Astrocyte (in vitro differentiated cells and primary cell): ENCODE measurements at regions not wholly inside any gene's neighbourhood (a gene's known extent, or its start where the extent isn't known, plus 50 kb on each side); places are given as distances from the start of the nearest gene placed in this dataset.

Experiments
- DNase-seq: peaks from one replicate; pipeline ENCODE4 v3.0.0-alpha.2; 2010; ENCODE audit warnings: low read depth
- FAIRE-seq: peaks from 2 replicates; lab custom pipeline; 2011; peaks lifted over from hg19 to GRCh38; lab: Jason Lieb, UNC
- H2AFZ ChIP-seq: 2 replicates; pipeline ENCODE4 v1.6.0; 2012; ENCODE audit warnings: low read depth, low read length, inconsistent platforms
- H3K27ac ChIP-seq: 2 replicates; pipeline ENCODE4 v1.5.1; 2011; ENCODE audit warnings: low read depth, low read length, inconsistent platforms
- H3K27me3 ChIP-seq: 2 replicates; pipeline ENCODE4 v1.6.0; 2011; ENCODE audit warnings: low read length, inconsistent platforms; ENCODE audit not compliant: insufficient read depth
- H3K36me3 ChIP-seq: 2 replicates; pipeline ENCODE4 v1.5.1; 2011; ENCODE audit warnings: low read length, inconsistent platforms; ENCODE audit not compliant: insufficient read depth
- H3K4me1 ChIP-seq: 2 replicates; pipeline ENCODE4 v1.5.1; 2011; ENCODE audit warnings: low read length, inconsistent platforms; ENCODE audit not compliant: insufficient read depth
- H3K4me2 ChIP-seq: 2 replicates; pipeline ENCODE4 v1.6.0; 2012; ENCODE audit warnings: low read length, inconsistent platforms
- H3K4me3 ChIP-seq: 2 replicates; pipeline ENCODE4 v1.5.1; 2011; ENCODE audit warnings: low read depth, mild to moderate bottlenecking, low read length, inconsistent platforms; ENCODE audit not compliant: insufficient read depth
- H3K79me2 ChIP-seq: 2 replicates; pipeline ENCODE4 v1.6.0; 2012; ENCODE audit warnings: mild to moderate bottlenecking, low read length, inconsistent platforms; ENCODE audit not compliant: insufficient read depth
- H3K9ac ChIP-seq: 2 replicates; pipeline ENCODE4 v1.6.0; 2012; ENCODE audit warnings: mild to moderate bottlenecking, low read length, inconsistent platforms
- H3K9me3 ChIP-seq: 2 replicates; pipeline ENCODE4 v1.5.1; 2012; ENCODE audit warnings: low read depth, mild to moderate bottlenecking, low read length, inconsistent platforms; ENCODE audit not compliant: insufficient read depth
- H4K20me1 ChIP-seq: 2 replicates; pipeline ENCODE4 v1.6.0; 2012; ENCODE audit warnings: low read length, inconsistent platforms; ENCODE audit not compliant: insufficient read depth
- H3K27ac Mint-ChIP-seq: one replicate; pipeline ENCODE4 v1.8.0; 2021; ENCODE audit warnings: mild to moderate bottlenecking, mixed read lengths; ENCODE audit not compliant: unreplicated experiment
- H3K27me3 Mint-ChIP-seq: one replicate; pipeline ENCODE4 v1.8.0; 2021; ENCODE audit warnings: low read depth, mixed read lengths; ENCODE audit not compliant: unreplicated experiment
- H3K36me3 Mint-ChIP-seq: one replicate; pipeline ENCODE4 v1.8.0; 2021; ENCODE audit warnings: low read depth, mixed read lengths; ENCODE audit not compliant: unreplicated experiment
- H3K4me1 Mint-ChIP-seq: one replicate; pipeline ENCODE4 v1.8.0; 2021; ENCODE audit warnings: low read depth, mixed read lengths; ENCODE audit not compliant: unreplicated experiment
- H3K4me3 Mint-ChIP-seq: one replicate; pipeline ENCODE4 v1.8.0; 2021; ENCODE audit warnings: mild to moderate bottlenecking, moderate library complexity, mixed read lengths; ENCODE audit not compliant: unreplicated experiment
- H3K9me3 Mint-ChIP-seq: one replicate; pipeline ENCODE4 v1.8.0; 2021; ENCODE audit warnings: mild to moderate bottlenecking, mixed read lengths; ENCODE audit not compliant: unreplicated experiment
- CTCF ChIP-seq: IDR thresholded peaks from 2 replicates; pipeline ENCODE4 v1.5.1; 2011; ENCODE audit warnings: low read depth, mild to moderate bottlenecking, inconsistent platforms, low read length, moderate library complexity; ENCODE audit not compliant: insufficient read depth
- EZH2 ChIP-seq: IDR thresholded peaks from 2 replicates; pipeline ENCODE4 v1.6.1; 2012; ENCODE audit warnings: mild to moderate bottlenecking, low read length, inconsistent platforms; ENCODE audit not compliant: insufficient read depth

- Mint-ChIP-seq H3K9me3 (peaks cover 2% of the 10 kb centered on the region), H3K4me1 (no peaks in the 10 kb centered on the region), H3K27me3 (peaks cover 13% of the 10 kb centered on the region), H3K36me3 (no peaks in the 10 kb centered on the region), H3K4me3 (no peak overlapping the region), H3K27ac (no peak overlapping the region)
- FAIRE-seq (no peak), DNase-seq (no peak)
- H3K27ac ChIP-seq = no peak overlapping the region
- peaks cover 13% of the 10 kb centered on the region for H3K9me3 ChIP-seq
- no peak overlapping the region for H3K4me2 ChIP-seq
- H3K4me1 ChIP-seq = no peaks in the 10 kb centered on the region
- H4K20me1 ChIP-seq = no peaks in the 10 kb centered on the region
- TF ChIP-seq CTCF (no peak), EZH2 (no peak)
- H3K4me3 ChIP-seq = no peak overlapping the region
- H3K79me2 ChIP-seq = no peaks in the 10 kb centered on the region
- H3K27me3 ChIP-seq = no peaks in the 10 kb centered on the region
- H3K36me3 ChIP-seq = no peaks in the 10 kb centered on the region
- H3K9ac ChIP-seq = no peak overlapping the region
- no peak overlapping the region for H2AFZ ChIP-seq
Observed at GRCh38 chr22:47663615-47664605, 901.5 kb downstream of the TBC1D22A start.

- H3K27me3 Mint-ChIP-seq = peaks cover 16% of the 10 kb centered on the region
- FAIRE-seq = no peak
Observed at GRCh38 chr22:47659467-47660223, 897.2 kb downstream of the TBC1D22A start.

More at GRCh38 chr22:47659467-47660223, 897.2 kb downstream of the TBC1D22A start:
- Histone ChIP-seq H3K9me3 (peaks cover 17% of the 10 kb centered on the region), H3K27ac (no peak overlapping the region), H2AFZ (no peak overlapping the region), H3K4me1 (no peaks in the 10 kb centered on the region), H3K79me2 (no peaks in the 10 kb centered on the region), H3K36me3 (no peaks in the 10 kb centered on the region), H4K20me1 (no peaks in the 10 kb centered on the region), H3K9ac (no peak overlapping the region), H3K4me2 (no peak overlapping the region), H3K4me3 (no peak overlapping the region), H3K27me3 (no peaks in the 10 kb centered on the region)
- no peak overlapping the region for H3K27ac Mint-ChIP-seq
- H3K9me3 Mint-ChIP-seq = peaks cover 2% of the 10 kb centered on the region
- no peak overlapping the region for H3K4me3 Mint-ChIP-seq
- no peak for DNase-seq
- no peak for TF ChIP-seq EZH2
- TF ChIP-seq CTCF = no peak
- no peaks in the 10 kb centered on the region for H3K4me1 Mint-ChIP-seq
- no peaks in the 10 kb centered on the region for H3K36me3 Mint-ChIP-seq
